OCI-LY7 (cell line): ENCODE measurements at regions not wholly inside any gene's neighbourhood (a gene's known extent, or its start where the extent isn't known, plus 50 kb on each side); places are given as distances from the start of the nearest gene placed in this dataset.
"Not testable (repeated sequence)": the region's sequence is repeated elsewhere in the genome, so short reads cannot be mapped to it uniquely, and the experiment has no call there.

ENCODE experiments used
- BruUV-seq: library from RNA; stranded (reverse); fragments of 400-500 nt; replicated peaks from 2 replicates; lab custom pipeline; 2021; lab: Mats Ljungman, UMichigan
- CTCF ChIA-PET: fragments of 300-600 bp; sonication (Branson Sonifier 250); formaldehyde crosslinking; loops from one replicate; lab custom pipeline; 2022; ENCODE audit warnings: antibody characterized with exemption; ENCODE audit not compliant: unreplicated experiment; lab: Charles Lee
- POLR2A ChIA-PET: fragments of 300-600 bp; sonication (Branson Sonifier 250); formaldehyde crosslinking; loops from one replicate; lab custom pipeline; 2022; ENCODE audit warnings: antibody characterized with exemption; lab: Charles Lee
- DNase-seq: peaks from one replicate; pipeline ENCODE4 v3.0.0-alpha.2; 2015; ENCODE audit warnings: low spot score
- H2AFZ ChIP-seq: fragments of 200-600 bp; sonication (generic), shearing (Covaris generic); 2 replicates; pipeline ENCODE4 v1.6.1; 2014; ENCODE audit warnings: mild to moderate bottlenecking, antibody characterized with exemption, low read length, moderate library complexity
- H3K27ac ChIP-seq: fragments of 200-600 bp; sonication (generic); 2 replicates; pipeline ENCODE4 v1.5.1; 2014; ENCODE audit warnings: mixed run types, low read depth, mild to moderate bottlenecking, moderate library complexity, low read length, inconsistent platforms; ENCODE audit not compliant: poor library complexity, severe bottlenecking
- H3K36me3 ChIP-seq: fragments of 200-600 bp; sonication (generic); 2 replicates; pipeline ENCODE4 v1.6.1; 2014; ENCODE audit warnings: mild to moderate bottlenecking, antibody characterized with exemption, low read length, moderate library complexity, mixed read lengths; ENCODE audit not compliant: insufficient read depth
- H3K4me1 ChIP-seq: fragments of 200-600 bp; sonication (generic); 2 replicates; pipeline ENCODE4 v1.5.1; 2014; ENCODE audit warnings: mild to moderate bottlenecking, low read length; ENCODE audit not compliant: insufficient read depth, poor library complexity, severe bottlenecking
- H3K4me2 ChIP-seq: fragments of 200-600 bp; sonication (generic); 2 replicates; pipeline ENCODE4 v1.6.1; 2014; ENCODE audit warnings: mild to moderate bottlenecking, low read length
- H3K4me3 ChIP-seq: fragments of 200-600 bp; sonication (generic); 2 replicates; pipeline ENCODE4 v1.5.1; 2014; ENCODE audit warnings: mild to moderate bottlenecking, low read depth, low read length; ENCODE audit not compliant: poor library complexity, severe bottlenecking
- H3K79me2 ChIP-seq: fragments of 200-600 bp; sonication (generic); 2 replicates; pipeline ENCODE4 v1.6.1; 2016; ENCODE audit warnings: low read depth, mild to moderate bottlenecking, low read length, moderate library complexity, mixed read lengths; ENCODE audit not compliant: insufficient read depth
- H3K9me2 ChIP-seq: fragments of 200-600 bp; sonication (generic); 2 replicates; pipeline ENCODE4 v1.6.1; 2016; ENCODE audit warnings: mild to moderate bottlenecking, low read length, mixed read lengths; ENCODE audit not compliant: insufficient read depth
- H3K9me3 ChIP-seq: fragments of 200-600 bp; sonication (generic); 2 replicates; pipeline ENCODE4 v1.6.1; 2014; ENCODE audit warnings: mild to moderate bottlenecking, mixed run types, low read length, mixed read lengths
- H4K20me1 ChIP-seq: fragments of 200-600 bp; sonication (generic); 2 replicates; pipeline ENCODE4 v1.6.1; 2014; ENCODE audit warnings: mild to moderate bottlenecking, antibody characterized with exemption, low read length, moderate library complexity, mixed read lengths; ENCODE audit not compliant: insufficient read depth
- EZH2phosphoT487 ChIP-seq: fragments of 200-600 bp; sonication (generic); IDR thresholded peaks from 2 replicates; pipeline ENCODE4 v1.6.1; 2018; ENCODE audit warnings: low read depth, borderline replicate concordance, mild to moderate bottlenecking, mixed run types, antibody characterized with exemption, low read length, moderate library complexity, mixed read lengths
- intact Hi-C: fragments of 100-400 bp; cut with micrococcal nuclease; formaldehyde crosslinking; loops from one replicate; pipeline ENCODE4 v1.10.0; 2022; ENCODE audit not compliant: unreplicated experiment
- TF ChIP-seq, protein P1 (sequence below): fragments of 200-600 bp; sonication (generic); conservative IDR thresholded peaks from 2 replicates; pipeline ENCODE4 v1.5.1; 2014; ENCODE audit warnings: mild to moderate bottlenecking, antibody characterized with exemption, low read length, moderate library complexity, mixed read lengths

DNA sequence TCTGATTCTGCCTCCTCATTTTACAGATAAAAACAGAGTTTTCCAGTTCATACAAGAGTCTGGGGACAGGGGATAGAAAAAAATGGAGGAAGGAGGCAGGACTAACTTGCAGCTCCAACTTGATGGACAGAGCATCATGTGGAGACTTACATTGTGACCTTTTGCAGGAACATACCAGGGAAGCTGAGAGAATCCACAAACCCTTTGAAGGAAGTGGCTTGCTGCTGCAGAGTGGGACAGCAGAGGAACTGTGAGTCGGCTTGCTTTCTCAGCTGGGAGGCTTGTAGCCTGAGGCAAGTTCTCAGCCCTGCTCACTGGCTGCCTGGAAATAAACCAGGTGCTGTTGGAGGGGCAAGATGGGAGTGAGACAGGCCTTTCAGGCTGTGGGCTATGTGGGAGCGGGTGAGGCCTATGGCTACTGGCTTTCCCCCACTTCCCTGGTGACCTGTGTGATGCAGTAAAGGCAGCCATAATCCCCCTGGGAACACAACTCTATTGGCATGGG, 614.4 kb downstream of the KCTD12 start:
- H3K36me3 ChIP-seq = no peaks in the 10 kb centered on the region
- H3K4me1 ChIP-seq = no peaks in the 10 kb centered on the region
- no peaks in the 10 kb centered on the region for H3K9me3 ChIP-seq
- no peak overlapping the region for H2AFZ ChIP-seq
- CTCF ChIA-PET = no interaction called here
- TF ChIP-seq EZH2phosphoT487 = no peak
- TF ChIP-seq, protein P1, sequence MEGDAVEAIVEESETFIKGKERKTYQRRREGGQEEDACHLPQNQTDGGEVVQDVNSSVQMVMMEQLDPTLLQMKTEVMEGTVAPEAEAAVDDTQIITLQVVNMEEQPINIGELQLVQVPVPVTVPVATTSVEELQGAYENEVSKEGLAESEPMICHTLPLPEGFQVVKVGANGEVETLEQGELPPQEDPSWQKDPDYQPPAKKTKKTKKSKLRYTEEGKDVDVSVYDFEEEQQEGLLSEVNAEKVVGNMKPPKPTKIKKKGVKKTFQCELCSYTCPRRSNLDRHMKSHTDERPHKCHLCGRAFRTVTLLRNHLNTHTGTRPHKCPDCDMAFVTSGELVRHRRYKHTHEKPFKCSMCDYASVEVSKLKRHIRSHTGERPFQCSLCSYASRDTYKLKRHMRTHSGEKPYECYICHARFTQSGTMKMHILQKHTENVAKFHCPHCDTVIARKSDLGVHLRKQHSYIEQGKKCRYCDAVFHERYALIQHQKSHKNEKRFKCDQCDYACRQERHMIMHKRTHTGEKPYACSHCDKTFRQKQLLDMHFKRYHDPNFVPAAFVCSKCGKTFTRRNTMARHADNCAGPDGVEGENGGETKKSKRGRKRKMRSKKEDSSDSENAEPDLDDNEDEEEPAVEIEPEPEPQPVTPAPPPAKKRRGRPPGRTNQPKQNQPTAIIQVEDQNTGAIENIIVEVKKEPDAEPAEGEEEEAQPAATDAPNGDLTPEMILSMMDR = no peak
- no peak overlapping the region for H3K4me2 ChIP-seq
- H4K20me1 ChIP-seq = no peaks in the 10 kb centered on the region
- intact Hi-C loops = no loop called here
- no peaks in the 10 kb centered on the region for H3K79me2 ChIP-seq
- BruUV-seq = no TSS peak
- H3K9me2 ChIP-seq = no peaks in the 10 kb centered on the region
- no peak overlapping the region for H3K27ac ChIP-seq
- H3K4me3 ChIP-seq = no peak overlapping the region
- DNase-seq = no peak
- POLR2A ChIA-PET = interaction anchor here (1.4 kb wide), 1 partner anchor 14 kb away, joined by 3 read pairs; no protein-coding TSS in a partner anchor

DNA sequence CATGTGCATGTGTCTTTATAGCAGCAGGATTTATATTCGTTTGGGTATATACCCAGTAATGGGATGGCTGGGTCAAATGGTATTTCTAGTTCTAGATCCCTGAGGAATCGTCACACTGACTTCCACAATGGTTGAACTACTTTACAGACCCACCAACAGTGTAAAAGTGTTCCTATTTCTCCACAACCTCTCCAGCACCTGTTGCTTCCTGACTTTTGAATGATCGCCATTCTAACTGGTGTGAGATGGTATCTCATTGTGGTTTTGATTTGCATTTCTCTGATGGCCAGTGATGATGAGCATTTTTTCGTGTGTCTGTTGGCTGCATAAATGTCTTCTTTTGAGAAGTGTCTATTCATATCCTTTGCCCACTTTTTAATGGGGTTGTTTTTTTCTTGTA, 617.9 kb downstream of the KCTD12 start:
- H3K4me3 ChIP-seq, POLR2A ChIA-PET, H3K9me2 ChIP-seq, DNase-seq, H3K27ac ChIP-seq, H3K9me3 ChIP-seq, H4K20me1 ChIP-seq, H3K36me3 ChIP-seq, intact Hi-C loops, H2AFZ ChIP-seq, H3K4me1 ChIP-seq, BruUV-seq, H3K4me2 ChIP-seq, CTCF ChIA-PET, H3K79me2 ChIP-seq: not testable (repeated sequence)

DNA sequence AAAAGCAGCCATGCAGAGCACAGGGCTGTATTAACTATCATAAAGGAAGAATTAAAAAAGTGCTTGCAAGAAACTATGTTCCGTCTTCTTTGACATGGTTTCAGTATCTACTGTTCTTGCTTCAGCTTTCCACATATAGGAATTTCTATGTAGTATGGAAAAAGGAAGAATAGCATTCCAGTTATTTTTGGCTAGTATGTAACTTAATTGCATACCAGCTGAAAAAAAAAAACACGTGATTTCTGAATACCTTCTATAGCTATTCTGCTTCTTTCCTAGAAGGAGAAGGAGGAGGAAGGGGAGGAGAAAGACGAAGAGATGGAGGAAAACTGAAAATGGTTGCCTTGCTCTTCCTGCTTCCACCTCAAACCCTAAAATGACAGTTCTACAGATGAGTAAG, 619.0 kb downstream of the KCTD12 start:
- Histone ChIP-seq H3K4me3 (no peak overlapping the region), H3K9me2 (no peaks in the 10 kb centered on the region), H3K36me3 (no peaks in the 10 kb centered on the region), H3K4me2 (no peak overlapping the region), H3K4me1 (no peaks in the 10 kb centered on the region), H4K20me1 (no peaks in the 10 kb centered on the region), H3K27ac (no peak overlapping the region), H3K9me3 (no peaks in the 10 kb centered on the region), H2AFZ (no peak overlapping the region), H3K79me2 (no peaks in the 10 kb centered on the region)
- intact Hi-C loops = no loop called here
- POLR2A ChIA-PET = no interaction called here
- BruUV-seq = no TSS peak
- TF ChIP-seq EZH2phosphoT487 = no peak
- TF ChIP-seq, protein P1 = no peak
- DNase-seq = no peak
- CTCF ChIA-PET = no interaction called here
